ENCODE measurements at regions not wholly inside any gene's neighbourhood (a gene's known extent, or its start where the extent isn't known, plus 50 kb on each side); places are given as distances from the start of the nearest gene placed in this dataset.
"Not testable (repeated sequence)": the region's sequence is repeated elsewhere in the genome, so short reads cannot be mapped to it uniquely, and the experiment has no call there.

GRCh38 chr12:97984974-97985580 is 522.5 kb downstream of the RMST start:
- Mint-ChIP-seq H3K9me3 (ENCODE audit: low read depth, unreplicated experiment) (no peaks in the 10 kb centered on the region), H3K36me3 (ENCODE audit: insufficient read depth, unreplicated experiment) (no peaks in the 10 kb centered on the region), H3K4me1 (ENCODE audit: low read depth, unreplicated experiment) (no peaks in the 10 kb centered on the region), H3K4me3 (ENCODE audit: low read depth, unreplicated experiment) (no peak overlapping the region), H3K27ac (ENCODE audit: unreplicated experiment) (no peak overlapping the region), H3K27me3 (ENCODE audit: unreplicated experiment) (no peaks in the 10 kb centered on the region)
- intact Hi-C loops (cut with micrococcal nuclease; ENCODE audit: unreplicated experiment), result no loop called here
- DNase-seq, result no peak
- no TSS peak for BruUV-seq (replicated peaks)
- TF ChIP-seq, protein P1, sequence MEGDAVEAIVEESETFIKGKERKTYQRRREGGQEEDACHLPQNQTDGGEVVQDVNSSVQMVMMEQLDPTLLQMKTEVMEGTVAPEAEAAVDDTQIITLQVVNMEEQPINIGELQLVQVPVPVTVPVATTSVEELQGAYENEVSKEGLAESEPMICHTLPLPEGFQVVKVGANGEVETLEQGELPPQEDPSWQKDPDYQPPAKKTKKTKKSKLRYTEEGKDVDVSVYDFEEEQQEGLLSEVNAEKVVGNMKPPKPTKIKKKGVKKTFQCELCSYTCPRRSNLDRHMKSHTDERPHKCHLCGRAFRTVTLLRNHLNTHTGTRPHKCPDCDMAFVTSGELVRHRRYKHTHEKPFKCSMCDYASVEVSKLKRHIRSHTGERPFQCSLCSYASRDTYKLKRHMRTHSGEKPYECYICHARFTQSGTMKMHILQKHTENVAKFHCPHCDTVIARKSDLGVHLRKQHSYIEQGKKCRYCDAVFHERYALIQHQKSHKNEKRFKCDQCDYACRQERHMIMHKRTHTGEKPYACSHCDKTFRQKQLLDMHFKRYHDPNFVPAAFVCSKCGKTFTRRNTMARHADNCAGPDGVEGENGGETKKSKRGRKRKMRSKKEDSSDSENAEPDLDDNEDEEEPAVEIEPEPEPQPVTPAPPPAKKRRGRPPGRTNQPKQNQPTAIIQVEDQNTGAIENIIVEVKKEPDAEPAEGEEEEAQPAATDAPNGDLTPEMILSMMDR (IDR thresholded peaks at IDR 0.05; ENCODE audit: unreplicated experiment), result no peak
- CTCF ChIA-PET, result no interaction called here

DNA sequence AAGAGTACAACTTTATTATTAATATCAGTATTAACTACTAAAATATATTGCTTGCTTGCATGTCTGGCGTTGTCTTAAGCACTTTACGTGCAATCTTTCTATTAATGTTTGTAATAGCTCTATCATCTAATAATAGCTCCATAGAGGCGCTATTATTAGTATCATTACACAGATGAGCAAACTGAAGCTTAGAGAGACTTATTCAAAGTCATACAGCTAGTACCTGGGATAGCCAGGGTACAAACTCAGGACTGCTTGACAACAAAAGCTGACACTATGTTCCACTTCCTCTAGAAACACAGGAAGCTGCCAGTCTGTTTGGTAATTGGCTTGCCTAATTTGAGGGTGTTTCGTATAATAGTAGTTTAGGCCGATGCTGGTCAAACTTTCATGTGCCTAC is 523.2 kb downstream of the RMST start:
- Mint-ChIP-seq H3K4me3 (ENCODE audit: low read depth, unreplicated experiment) (no peak overlapping the region), H3K27me3 (ENCODE audit: unreplicated experiment) (no peaks in the 10 kb centered on the region), H3K9me3 (ENCODE audit: low read depth, unreplicated experiment) (no peaks in the 10 kb centered on the region), H3K27ac (ENCODE audit: unreplicated experiment) (no peak overlapping the region), H3K36me3 (ENCODE audit: insufficient read depth, unreplicated experiment) (no peaks in the 10 kb centered on the region), H3K4me1 (ENCODE audit: low read depth, unreplicated experiment) (no peaks in the 10 kb centered on the region)
- CTCF ChIA-PET, result no interaction called here
- no TSS peak for BruUV-seq (replicated peaks)
- intact Hi-C loops (cut with micrococcal nuclease; ENCODE audit: unreplicated experiment), result no loop called here
- TF ChIP-seq, protein P1 (IDR thresholded peaks at IDR 0.05; ENCODE audit: unreplicated experiment), result no peak
- DNase-seq, result no peak

DNA sequence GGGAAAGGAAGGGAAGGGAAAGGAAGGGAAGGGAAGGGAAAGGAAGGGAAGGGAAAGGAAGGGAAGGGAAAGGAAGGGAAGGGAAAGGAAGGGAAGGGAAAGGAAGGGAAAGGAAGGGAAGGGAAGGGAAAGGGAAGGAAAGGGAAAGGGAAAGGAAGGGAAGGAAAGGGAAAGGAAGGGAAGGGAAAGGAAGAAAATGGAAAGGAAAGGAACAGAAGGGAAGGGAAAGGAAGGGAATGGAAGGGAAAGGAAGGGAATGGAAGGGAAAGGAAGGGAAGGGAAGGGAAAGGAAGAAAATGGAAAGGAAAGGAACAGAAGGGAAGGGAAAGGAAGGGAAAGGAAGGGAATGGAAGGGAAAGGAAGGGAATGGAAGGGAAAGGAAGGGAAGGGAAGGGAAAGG is 526.0 kb downstream of the RMST start:
- H3K4me3 Mint-ChIP-seq (ENCODE audit: low read depth, unreplicated experiment), result not testable (repeated sequence)

DNA sequence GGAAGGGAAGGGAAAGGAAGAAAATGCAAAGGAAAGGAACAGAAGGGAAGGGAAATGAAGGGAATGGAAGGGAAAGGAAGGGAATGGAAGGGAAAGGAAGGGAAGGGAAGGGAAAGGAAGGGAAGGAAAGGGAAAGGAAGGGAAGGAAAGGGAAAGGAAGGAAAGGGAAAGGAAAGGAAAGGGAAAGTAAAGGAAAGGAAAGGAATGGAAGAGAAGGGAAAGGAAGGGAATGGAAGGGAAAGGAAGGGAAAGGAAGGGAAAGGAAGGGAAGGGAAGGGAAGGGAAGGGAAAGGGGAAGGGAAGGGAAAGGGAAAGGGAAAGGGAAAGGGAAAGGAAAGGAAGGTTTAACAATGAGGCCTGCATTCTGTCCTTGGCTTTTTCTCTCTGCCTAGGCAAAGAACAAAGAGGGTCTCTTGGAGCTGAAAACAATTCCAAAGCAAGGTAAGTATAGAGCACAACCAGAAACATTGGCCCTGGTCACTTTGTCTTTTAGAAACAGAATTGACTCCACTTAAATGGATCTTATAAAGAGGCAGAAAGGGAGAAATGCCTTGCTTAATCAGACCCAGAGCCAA is 525.9 kb upstream of the TMPO start:
- H3K9me3 Mint-ChIP-seq (ENCODE audit: low read depth, unreplicated experiment), result peaks cover 6% of the 10 kb centered on the region
- CTCF ChIA-PET, result no interaction called here
- DNase-seq, result no peak
- TF ChIP-seq, protein P1 (IDR thresholded peaks at IDR 0.05; ENCODE audit: unreplicated experiment), result no peak
- no peak overlapping the region for H3K27ac Mint-ChIP-seq (ENCODE audit: unreplicated experiment)
- no peaks in the 10 kb centered on the region for H3K36me3 Mint-ChIP-seq (ENCODE audit: insufficient read depth, unreplicated experiment)
- H3K27me3 Mint-ChIP-seq (ENCODE audit: unreplicated experiment), result no peaks in the 10 kb centered on the region
- no TSS peak for BruUV-seq (replicated peaks)
- H3K4me1 Mint-ChIP-seq (ENCODE audit: low read depth, unreplicated experiment), result no peaks in the 10 kb centered on the region
- H3K4me3 Mint-ChIP-seq (ENCODE audit: low read depth, unreplicated experiment), result no peak overlapping the region
- intact Hi-C loops (cut with micrococcal nuclease; ENCODE audit: unreplicated experiment), result no loop called here

More for the DNA sequence above, 526.0 kb downstream of the RMST start:
- H3K27ac Mint-ChIP-seq (ENCODE audit: unreplicated experiment); H3K9me3 Mint-ChIP-seq (ENCODE audit: low read depth, unreplicated experiment); DNase-seq; H3K4me1 Mint-ChIP-seq (ENCODE audit: low read depth, unreplicated experiment); CTCF ChIA-PET; intact Hi-C loops (cut with micrococcal nuclease; ENCODE audit: unreplicated experiment); BruUV-seq (replicated peaks); H3K36me3 Mint-ChIP-seq (ENCODE audit: insufficient read depth, unreplicated experiment); H3K27me3 Mint-ChIP-seq (ENCODE audit: unreplicated experiment): not testable (repeated sequence)

DNA sequence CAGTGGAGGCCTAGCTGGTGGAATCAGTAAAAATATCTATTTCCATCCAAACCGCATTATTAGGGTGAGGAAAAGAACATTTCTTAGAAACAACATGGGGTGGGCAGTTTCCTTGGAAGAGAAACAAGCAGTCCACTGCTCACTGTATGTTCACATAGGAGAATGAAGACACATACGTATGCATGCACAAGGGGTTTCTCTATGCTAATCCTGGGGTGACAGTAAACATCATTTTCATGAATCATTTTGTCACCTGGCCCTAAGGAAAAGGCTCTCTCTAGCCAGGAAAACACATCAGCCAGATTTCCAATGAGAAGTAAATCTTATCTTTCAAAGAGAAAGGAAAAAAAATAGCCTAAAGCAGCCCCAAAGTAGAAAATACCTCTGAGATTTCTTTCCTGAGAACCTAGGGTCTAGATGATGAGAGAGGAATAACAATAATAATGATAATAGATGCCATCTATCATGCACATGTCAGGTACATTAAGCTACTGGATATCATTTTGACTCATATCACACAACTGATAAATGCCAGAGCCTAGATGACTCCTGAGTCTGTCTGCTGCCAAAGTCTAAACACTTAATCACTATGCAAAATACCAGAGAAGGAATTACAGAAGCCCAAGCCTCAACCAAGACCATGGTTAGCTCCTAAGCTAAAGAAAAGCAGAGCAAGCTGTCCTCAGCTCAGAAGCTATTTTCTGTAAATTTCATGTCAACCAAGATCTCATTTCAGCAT is 520.5 kb upstream of the TMPO start:
- DNase-seq, result no peak
- Mint-ChIP-seq H3K27ac (ENCODE audit: unreplicated experiment) (no peak overlapping the region), H3K36me3 (ENCODE audit: insufficient read depth, unreplicated experiment) (no peaks in the 10 kb centered on the region), H3K9me3 (ENCODE audit: low read depth, unreplicated experiment) (peaks cover 6% of the 10 kb centered on the region), H3K4me1 (ENCODE audit: low read depth, unreplicated experiment) (no peaks in the 10 kb centered on the region), H3K27me3 (ENCODE audit: unreplicated experiment) (no peaks in the 10 kb centered on the region), H3K4me3 (ENCODE audit: low read depth, unreplicated experiment) (no peak overlapping the region)
- CTCF ChIA-PET, result interaction anchor here (0.6 kb wide), 1 partner anchor 450 kb away, joined by 4 read pairs; no protein-coding TSS in a partner anchor
- BruUV-seq (replicated peaks), result no TSS peak
- TF ChIP-seq, protein P1 (IDR thresholded peaks at IDR 0.05; ENCODE audit: unreplicated experiment), result no peak
- intact Hi-C loops (cut with micrococcal nuclease; ENCODE audit: unreplicated experiment), result no loop called here
